T-helper 2 cell treated with Interferon-gamma antibody and Interleukin-4, amounts not matched to agents 5 μg/mL and 100 μg/mL, for 36 hours (primary cell): ENCODE measurements at regions not wholly inside any gene's neighbourhood (a gene's known extent, or its start where the extent isn't known, plus 50 kb on each side); places are given as distances from the start of the nearest gene placed in this dataset.

Experiments used
- DNase-seq: peaks from one replicate; pipeline ENCODE4 v3.0.0; 2021; ENCODE audit warnings: low spot score
- H3K27ac Mint-ChIP-seq: one replicate; pipeline ENCODE4 v1.8.0; 2021; ENCODE audit warnings: mild to moderate bottlenecking, mixed read lengths
- H3K27me3 Mint-ChIP-seq: one replicate; pipeline ENCODE4 v1.8.0; 2021; ENCODE audit warnings: low read depth, mixed read lengths
- H3K36me3 Mint-ChIP-seq: one replicate; pipeline ENCODE4 v1.8.0; 2021; ENCODE audit warnings: low read depth, mixed read lengths
- H3K4me1 Mint-ChIP-seq: one replicate; pipeline ENCODE4 v1.8.0; 2021; ENCODE audit warnings: low read depth, mixed read lengths
- H3K4me3 Mint-ChIP-seq: one replicate; pipeline ENCODE4 v1.8.0; 2022; ENCODE audit warnings: mild to moderate bottlenecking, moderate library complexity, mixed read lengths
- H3K9me3 Mint-ChIP-seq: one replicate; pipeline ENCODE4 v1.8.0; 2021; ENCODE audit warnings: mixed read lengths

DNA sequence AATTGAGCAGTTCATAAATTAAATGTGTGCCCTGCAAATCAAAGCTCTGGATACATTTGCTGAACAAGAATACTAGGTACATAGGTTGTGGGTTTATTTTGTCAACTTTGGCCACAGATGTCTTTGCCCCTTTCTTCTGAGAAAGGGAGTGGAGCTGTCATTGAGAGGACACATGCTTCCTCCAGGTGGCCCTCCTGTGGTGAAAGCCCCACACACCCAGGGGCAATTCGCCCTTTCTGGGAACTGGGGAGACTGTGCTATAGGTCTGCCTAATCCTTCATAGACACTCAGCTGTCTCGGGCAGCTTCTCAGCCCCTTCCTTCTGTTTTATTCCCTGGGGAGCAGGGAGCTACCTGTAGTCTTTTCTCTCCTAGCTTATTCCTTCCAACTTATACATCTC lies 605.7 kb upstream of the DPP6 start:
- DNase-seq, result no peak
- Mint-ChIP-seq H3K9me3 (peaks cover 4% of the 10 kb centered on the region), H3K36me3 (no peaks in the 10 kb centered on the region), H3K4me1 (no peaks in the 10 kb centered on the region), H3K27ac (no peak overlapping the region), H3K27me3 (no peaks in the 10 kb centered on the region), H3K4me3 (no peak overlapping the region)

DNA sequence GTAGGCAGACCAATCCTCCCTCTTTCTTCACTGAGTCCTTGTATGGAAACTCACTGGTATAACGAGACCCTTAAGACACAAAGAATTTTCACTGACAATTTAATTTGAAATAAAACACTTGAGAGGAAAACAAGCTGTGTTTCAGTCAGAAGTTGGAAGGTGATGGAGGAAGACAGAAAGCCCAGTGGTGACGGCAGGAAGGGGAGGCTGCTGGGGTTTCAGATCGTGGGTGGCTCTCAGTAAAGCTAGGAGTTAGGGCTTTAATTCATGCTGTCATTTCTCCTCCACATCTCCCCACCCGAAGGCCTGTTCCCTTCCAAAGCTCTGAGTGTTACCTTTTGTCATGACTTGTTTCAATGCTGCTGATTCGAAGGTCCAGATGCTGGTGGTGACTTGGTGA lies 605.2 kb upstream of the DPP6 start:
- Mint-ChIP-seq H3K27ac (no peak overlapping the region), H3K4me1 (no peaks in the 10 kb centered on the region), H3K27me3 (no peaks in the 10 kb centered on the region), H3K4me3 (no peak overlapping the region), H3K36me3 (no peaks in the 10 kb centered on the region), H3K9me3 (peaks cover 1% of the 10 kb centered on the region)
- no peak for DNase-seq

DNA sequence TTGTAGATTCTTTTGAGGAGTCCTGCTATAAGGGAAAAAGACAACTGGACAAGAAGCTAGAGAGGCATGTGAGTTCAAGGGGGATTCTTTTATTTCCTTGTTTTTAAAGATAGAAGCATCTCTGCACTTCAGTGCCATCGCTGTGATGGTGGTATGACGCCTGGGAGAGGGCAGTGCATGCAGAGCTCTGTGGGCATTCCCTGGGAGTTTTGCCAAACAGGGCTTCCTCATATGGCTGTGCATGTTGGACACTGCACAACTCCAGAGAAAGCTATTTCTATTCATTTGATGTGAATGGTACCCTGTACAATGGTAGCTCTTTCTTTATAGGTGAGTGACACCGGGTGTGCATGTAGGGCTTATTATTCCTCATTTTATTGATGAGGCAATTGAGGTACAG lies 599.5 kb upstream of the DPP6 start:
- Mint-ChIP-seq H3K27ac (no peak overlapping the region), H3K9me3 (peaks cover 12% of the 10 kb centered on the region), H3K27me3 (no peaks in the 10 kb centered on the region), H3K4me1 (no peaks in the 10 kb centered on the region), H3K36me3 (no peaks in the 10 kb centered on the region), H3K4me3 (no peak overlapping the region)
- DNase-seq, result no peak

DNA sequence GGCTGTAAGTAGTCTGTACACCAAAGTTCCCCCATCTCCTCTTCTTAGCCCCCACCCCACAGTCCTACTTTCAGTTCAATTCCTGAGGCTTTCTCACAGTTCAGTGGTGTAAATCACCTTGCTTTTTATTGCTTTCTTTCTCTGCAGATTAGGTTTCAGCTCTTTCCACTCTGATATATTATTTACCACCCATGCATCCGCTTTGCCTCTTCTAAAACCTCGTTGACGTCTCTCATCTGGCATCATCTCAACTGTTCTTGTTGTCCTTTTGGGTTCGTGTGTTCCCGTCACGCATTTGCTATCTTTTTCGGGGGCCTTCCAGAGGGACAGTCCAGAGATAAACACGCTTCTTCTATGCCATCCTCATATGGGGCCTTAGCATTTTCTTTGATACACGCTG lies 597.9 kb upstream of the DPP6 start:
- no peaks in the 10 kb centered on the region for H3K36me3 Mint-ChIP-seq
- H3K4me1 Mint-ChIP-seq, result no peaks in the 10 kb centered on the region
- peaks cover 16% of the 10 kb centered on the region for H3K9me3 Mint-ChIP-seq
- DNase-seq, result no peak
- no peak overlapping the region for H3K4me3 Mint-ChIP-seq
- H3K27ac Mint-ChIP-seq, result no peak overlapping the region
- H3K27me3 Mint-ChIP-seq, result no peaks in the 10 kb centered on the region

GRCh38 chr7:153457746-153458145 lies 594.5 kb upstream of the DPP6 start:
- Mint-ChIP-seq H3K27me3 (no peaks in the 10 kb centered on the region), H3K4me3 (no peak overlapping the region), H3K27ac (no peak overlapping the region), H3K36me3 (no peaks in the 10 kb centered on the region), H3K9me3 (peaks cover 33% of the 10 kb centered on the region), H3K4me1 (no peaks in the 10 kb centered on the region)
- no peak for DNase-seq

DNA sequence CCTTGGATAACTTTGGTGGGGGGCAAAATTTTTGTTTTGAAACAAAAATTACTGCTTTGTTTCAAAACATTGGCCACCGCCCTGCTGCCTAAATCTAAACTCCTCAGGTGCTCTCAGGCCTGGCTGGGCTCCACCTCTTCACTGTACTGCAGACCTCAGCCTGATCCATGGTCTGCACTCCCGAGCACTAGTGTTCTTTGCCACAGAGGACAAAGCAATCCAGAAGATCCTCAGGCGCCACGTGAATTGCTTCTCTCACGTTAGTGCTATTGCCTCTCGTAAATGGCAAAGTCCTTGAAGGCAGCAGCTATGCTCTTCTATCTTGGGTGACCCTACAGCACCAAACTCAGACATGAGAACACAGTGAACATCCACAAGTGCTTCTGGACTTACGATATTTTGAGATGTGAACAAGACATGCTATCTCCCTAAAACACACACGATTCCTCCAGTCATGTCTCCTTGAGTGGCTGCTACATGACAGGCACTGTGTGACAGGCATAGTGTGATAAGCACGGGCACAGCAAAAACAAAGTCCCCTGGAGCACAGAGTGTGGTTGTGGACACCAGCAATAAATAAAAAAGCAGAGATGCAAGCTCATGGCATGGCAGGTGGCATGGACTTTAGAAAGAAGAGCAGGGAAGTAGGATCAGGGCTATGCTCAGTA lies 582.1 kb upstream of the DPP6 start:
- no peak overlapping the region for H3K4me3 Mint-ChIP-seq
- no peaks in the 10 kb centered on the region for H3K27me3 Mint-ChIP-seq
- H3K9me3 Mint-ChIP-seq, result peaks cover 12% of the 10 kb centered on the region
- H3K27ac Mint-ChIP-seq, result no peak overlapping the region
- H3K36me3 Mint-ChIP-seq, result no peaks in the 10 kb centered on the region
- no peaks in the 10 kb centered on the region for H3K4me1 Mint-ChIP-seq
- no peak for DNase-seq

GRCh38 chr7:153472516-153472915 lies 579.7 kb upstream of the DPP6 start:
- Mint-ChIP-seq H3K27me3 (no peaks in the 10 kb centered on the region), H3K4me3 (no peak overlapping the region), H3K4me1 (no peaks in the 10 kb centered on the region), H3K9me3 (peaks cover 11% of the 10 kb centered on the region), H3K27ac (no peak overlapping the region), H3K36me3 (no peaks in the 10 kb centered on the region)
- DNase-seq, result no peak

DNA sequence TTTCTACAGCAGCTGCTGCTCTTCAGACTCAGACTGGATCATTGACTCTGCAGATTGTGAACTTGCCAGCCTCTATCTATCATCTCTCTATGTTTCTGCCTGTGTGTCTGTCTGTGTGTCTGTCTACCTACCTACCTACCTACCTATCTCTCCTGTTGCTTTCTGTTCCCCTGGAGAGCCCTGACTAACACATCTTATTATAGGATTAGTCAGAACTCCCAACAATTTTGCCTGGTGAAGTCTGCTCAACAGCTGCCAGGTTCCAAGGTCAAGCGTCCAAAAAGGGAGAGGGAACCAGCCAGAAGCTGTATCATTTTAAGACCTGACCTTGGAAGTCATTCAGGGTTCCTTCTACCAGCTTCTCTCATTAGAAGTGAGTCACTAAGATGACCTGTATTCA lies 579.0 kb upstream of the DPP6 start:
- Mint-ChIP-seq H3K4me1 (no peaks in the 10 kb centered on the region), H3K27me3 (no peaks in the 10 kb centered on the region), H3K27ac (no peak overlapping the region), H3K4me3 (no peak overlapping the region), H3K9me3 (peaks cover 11% of the 10 kb centered on the region), H3K36me3 (no peaks in the 10 kb centered on the region)
- DNase-seq, result no peak

- Mint-ChIP-seq H3K27me3 (no peaks in the 10 kb centered on the region), H3K4me1 (no peaks in the 10 kb centered on the region), H3K9me3 (peaks cover 12% of the 10 kb centered on the region), H3K36me3 (no peaks in the 10 kb centered on the region), H3K4me3 (no peak overlapping the region), H3K27ac (no peak overlapping the region)
- DNase-seq, result no peak
Measured at GRCh38 chr7:153475239-153475638, 577.0 kb upstream of the DPP6 start.

DNA sequence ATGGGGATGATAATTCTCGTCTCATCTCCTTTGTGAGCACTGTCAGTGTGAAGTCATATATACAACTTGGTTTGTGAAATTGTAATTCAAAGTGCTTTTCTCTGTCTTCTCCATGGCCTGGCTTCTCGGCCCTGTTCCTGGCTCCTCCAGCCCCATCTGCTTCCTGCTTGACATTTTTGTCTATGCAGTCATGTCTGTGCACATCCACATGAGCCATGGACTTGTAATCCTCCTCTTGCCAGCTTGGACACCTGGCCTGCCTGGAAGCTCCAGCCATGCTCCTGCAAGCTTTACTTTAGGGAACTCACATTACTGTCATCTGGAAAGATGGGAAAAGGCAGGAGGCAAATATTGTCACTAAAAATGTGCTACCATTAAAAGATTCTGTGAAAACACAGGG lies 576.0 kb upstream of the DPP6 start:
- Mint-ChIP-seq H3K4me1 (no peaks in the 10 kb centered on the region), H3K27me3 (no peaks in the 10 kb centered on the region), H3K9me3 (peaks cover 12% of the 10 kb centered on the region), H3K27ac (no peak overlapping the region), H3K4me3 (no peak overlapping the region), H3K36me3 (no peaks in the 10 kb centered on the region)
- no peak for DNase-seq

- DNase-seq, result no peak
- no peak overlapping the region for H3K4me3 Mint-ChIP-seq
- H3K36me3 Mint-ChIP-seq, result no peaks in the 10 kb centered on the region
- no peaks in the 10 kb centered on the region for H3K27me3 Mint-ChIP-seq
- peaks cover 8% of the 10 kb centered on the region for H3K9me3 Mint-ChIP-seq
- H3K4me1 Mint-ChIP-seq, result no peaks in the 10 kb centered on the region
- no peak overlapping the region for H3K27ac Mint-ChIP-seq
Measured at GRCh38 chr7:153496257-153496656, 555.9 kb upstream of the DPP6 start.

GRCh38 chr7:153503093-153503492 lies 549.1 kb upstream of the DPP6 start:
- DNase-seq, result no peak
- Mint-ChIP-seq H3K27ac (no peak overlapping the region), H3K9me3 (peaks cover 8% of the 10 kb centered on the region), H3K4me1 (no peaks in the 10 kb centered on the region), H3K27me3 (no peaks in the 10 kb centered on the region), H3K36me3 (no peaks in the 10 kb centered on the region), H3K4me3 (no peak overlapping the region)

- Mint-ChIP-seq H3K27ac (no peak overlapping the region), H3K4me1 (no peaks in the 10 kb centered on the region), H3K36me3 (no peaks in the 10 kb centered on the region), H3K9me3 (peaks cover 8% of the 10 kb centered on the region), H3K27me3 (no peaks in the 10 kb centered on the region), H3K4me3 (no peak overlapping the region)
- no peak for DNase-seq
Measured at GRCh38 chr7:153504288-153505075, 547.7 kb upstream of the DPP6 start.

DNA sequence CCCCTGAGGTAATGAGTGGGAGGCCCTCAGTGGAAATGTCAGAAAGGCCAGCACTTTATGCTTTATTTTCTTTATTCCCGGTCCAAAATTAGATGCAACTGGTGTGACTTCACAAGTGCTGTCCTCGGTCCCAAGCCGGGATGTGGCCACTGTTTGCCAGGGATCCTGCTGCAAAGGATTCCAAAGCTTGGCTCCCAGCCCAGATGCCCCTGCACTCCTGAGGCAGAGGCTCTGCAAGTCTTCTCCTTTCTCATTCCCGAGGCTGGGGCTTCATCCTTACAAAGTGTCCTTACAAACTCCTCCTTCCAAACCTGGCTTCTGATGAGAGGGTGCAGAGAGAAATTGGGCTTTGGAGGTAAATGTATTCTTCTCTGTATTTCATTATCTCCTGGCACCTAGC lies 544.3 kb upstream of the DPP6 start:
- Mint-ChIP-seq H3K4me3 (no peak overlapping the region), H3K4me1 (no peaks in the 10 kb centered on the region), H3K36me3 (no peaks in the 10 kb centered on the region), H3K27ac (no peak overlapping the region), H3K27me3 (no peaks in the 10 kb centered on the region), H3K9me3 (peaks cover 3% of the 10 kb centered on the region)
- no peak for DNase-seq

GRCh38 chr7:153509768-153510167 lies 542.4 kb upstream of the DPP6 start:
- Mint-ChIP-seq H3K9me3 (peaks cover 12% of the 10 kb centered on the region), H3K4me3 (no peak overlapping the region)

More at GRCh38 chr7:153509768-153510167, 542.4 kb upstream of the DPP6 start:
- Mint-ChIP-seq H3K27ac (no peak overlapping the region), H3K36me3 (no peaks in the 10 kb centered on the region), H3K27me3 (no peaks in the 10 kb centered on the region), H3K4me1 (no peaks in the 10 kb centered on the region)
- DNase-seq, result no peak
